ENCODE measurements at regions not wholly inside any gene's neighbourhood (a gene's known extent, or its start where the extent isn't known, plus 50 kb on each side); places are given as distances from the start of the nearest gene placed in this dataset.

GRCh38 chr2:51454177-51454576 lies 422.2 kb upstream of the NRXN1 start:
- TF ChIP-seq CTCF (IDR thresholded peaks at IDR 0.05; ENCODE audit: poor library complexity) (no peak), EZH2phosphoT487 (IDR thresholded peaks at IDR 0.05; ENCODE audit: low read depth, severe bottlenecking, unreplicated experiment) (no peak), EZH2 (IDR thresholded peaks at IDR 0.05; ENCODE audit: borderline replicate concordance) (no peak)
